ENCODE measurements at regions not wholly inside any gene's neighbourhood (a gene's known extent, or its start where the extent isn't known, plus 50 kb on each side); places are given as distances from the start of the nearest gene placed in this dataset.

- no peak for DNase-seq (ENCODE audit: low read depth, low spot score)
Observed at GRCh38 chr9:89721971-89722530, 117.2 kb downstream of the GADD45G start.

DNA sequence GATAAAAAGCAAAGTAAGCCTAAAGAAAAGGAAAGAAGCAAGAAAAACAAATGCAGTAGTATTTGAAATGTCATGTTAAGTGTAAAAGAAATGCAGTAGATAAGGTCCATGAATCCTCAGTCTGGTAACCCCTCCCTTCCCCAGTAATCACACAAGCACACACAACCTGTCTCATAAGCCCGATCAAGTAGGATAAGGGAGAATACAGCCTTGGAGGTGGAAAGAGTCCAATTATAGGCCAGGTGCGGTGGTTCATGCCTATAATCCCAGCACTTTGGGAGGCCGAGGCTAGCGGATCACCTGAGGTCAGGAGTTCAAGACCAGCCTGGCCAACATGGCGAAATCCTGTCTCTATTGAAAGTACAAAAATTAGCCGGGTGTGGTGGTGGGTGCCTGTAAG is 117.9 kb downstream of the GADD45G start:
- DNase-seq (ENCODE audit: low read depth, low spot score), result no peak

DNA sequence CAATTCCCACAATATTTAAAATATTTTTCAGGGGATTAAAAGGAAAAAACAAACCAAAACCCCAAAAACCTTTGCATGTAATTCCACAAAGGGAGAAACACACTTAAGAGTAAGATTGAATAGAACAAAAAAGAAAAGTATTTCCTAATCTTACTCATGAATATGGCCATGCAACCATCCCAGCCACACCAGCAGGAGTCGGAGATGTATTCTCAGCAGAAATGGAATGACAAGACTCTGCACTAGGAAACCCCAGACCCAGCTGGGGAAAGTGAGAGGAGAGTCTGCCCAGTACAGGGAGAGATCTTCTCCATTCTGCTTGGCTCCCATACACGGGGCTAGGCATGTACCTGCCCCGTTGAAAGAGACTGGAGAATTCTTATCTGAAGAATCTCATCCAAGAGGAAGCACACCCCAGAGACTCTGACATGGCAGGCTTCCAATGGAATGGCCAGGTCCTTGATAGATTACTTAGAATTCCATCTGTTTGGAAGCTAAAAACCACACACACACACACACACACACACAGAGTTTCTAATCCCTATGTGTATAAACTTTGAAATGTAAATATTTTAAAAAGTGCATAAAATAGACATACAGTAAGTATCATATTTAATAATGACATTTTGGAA is 118.8 kb downstream of the GADD45G start:
- no peak for DNase-seq (ENCODE audit: low read depth, low spot score)

- no peak for DNase-seq (ENCODE audit: low read depth, low spot score)
Observed at GRCh38 chr9:89724659-89725058, 119.8 kb downstream of the GADD45G start.

DNA sequence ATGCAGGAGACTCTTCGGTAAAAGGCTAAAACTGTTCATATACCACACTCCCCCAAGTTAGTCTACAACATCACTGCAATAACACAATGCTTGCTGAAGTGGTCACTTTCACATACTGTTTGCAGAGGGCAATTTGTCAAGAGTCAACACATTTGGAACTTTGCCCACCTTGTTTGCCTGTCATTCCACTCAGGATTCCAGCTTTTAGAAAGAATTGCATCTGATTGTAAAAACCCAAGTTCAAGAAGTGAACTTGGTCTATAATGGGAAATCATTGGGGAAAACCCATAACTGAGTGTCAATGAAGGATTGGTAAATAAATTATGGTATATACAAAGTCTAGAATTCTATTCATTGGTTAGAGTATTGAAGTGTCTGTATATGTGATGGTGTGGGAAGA is 120.5 kb downstream of the GADD45G start:
- DNase-seq (ENCODE audit: low read depth, low spot score), result no peak

DNA sequence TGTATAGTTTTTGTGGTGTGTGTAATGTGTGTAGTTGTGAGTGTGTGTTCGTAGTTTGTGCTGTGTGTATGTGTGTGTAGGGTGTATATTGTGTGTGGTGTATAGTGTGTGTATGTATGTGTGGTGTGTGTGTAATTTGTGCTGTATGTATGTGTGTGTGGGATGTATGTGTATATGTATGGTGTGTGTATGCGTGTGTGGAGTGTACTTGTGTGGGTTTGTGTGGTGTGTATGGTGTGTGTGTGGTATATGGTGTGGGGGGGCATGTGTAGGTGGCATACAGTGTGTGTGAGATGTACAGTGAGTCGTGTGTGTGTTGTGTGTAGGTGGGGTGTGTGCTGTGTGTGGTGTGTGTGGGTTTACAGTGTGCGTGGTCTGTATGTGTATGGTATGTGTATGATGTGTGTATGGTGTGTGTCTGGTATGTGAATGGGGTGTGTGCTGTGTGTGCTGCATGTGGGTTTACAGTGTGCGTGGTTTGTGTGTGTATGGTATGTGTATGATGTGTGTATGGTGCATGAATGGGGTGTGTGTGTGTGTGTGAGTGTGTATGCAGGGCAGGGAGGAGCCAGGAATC is 125.2 kb downstream of the GADD45G start:
- DNase-seq (ENCODE audit: low read depth, low spot score), result no peak

DNA sequence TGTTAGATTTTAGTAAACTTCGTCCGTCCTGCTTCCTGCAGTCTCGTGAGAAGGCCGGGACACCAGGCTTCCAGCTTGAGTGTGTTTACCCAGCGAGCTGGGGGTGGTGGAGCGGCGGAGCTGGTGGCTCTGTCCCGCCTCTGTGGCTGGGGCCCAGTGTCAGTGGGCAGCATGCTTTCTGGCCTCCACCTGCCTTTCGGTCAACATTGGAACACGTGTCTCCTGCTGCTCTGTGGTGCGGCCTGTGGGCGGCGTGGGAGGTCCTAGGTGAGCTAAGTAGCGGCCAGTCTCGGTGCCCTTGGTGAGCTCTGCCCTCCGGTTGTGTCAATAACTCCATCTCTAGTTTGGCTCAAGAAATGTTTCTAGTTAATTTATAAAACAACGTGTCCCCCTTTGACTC is 125.9 kb downstream of the GADD45G start:
- no peak for DNase-seq (ENCODE audit: low read depth, low spot score)

GRCh38 chr9:89731262-89732182 is 126.7 kb downstream of the GADD45G start:
- no peak for DNase-seq (ENCODE audit: low read depth, low spot score)

GRCh38 chr9:89732295-89732938 is 127.6 kb downstream of the GADD45G start:
- no peak for DNase-seq (ENCODE audit: low read depth, low spot score)

DNA sequence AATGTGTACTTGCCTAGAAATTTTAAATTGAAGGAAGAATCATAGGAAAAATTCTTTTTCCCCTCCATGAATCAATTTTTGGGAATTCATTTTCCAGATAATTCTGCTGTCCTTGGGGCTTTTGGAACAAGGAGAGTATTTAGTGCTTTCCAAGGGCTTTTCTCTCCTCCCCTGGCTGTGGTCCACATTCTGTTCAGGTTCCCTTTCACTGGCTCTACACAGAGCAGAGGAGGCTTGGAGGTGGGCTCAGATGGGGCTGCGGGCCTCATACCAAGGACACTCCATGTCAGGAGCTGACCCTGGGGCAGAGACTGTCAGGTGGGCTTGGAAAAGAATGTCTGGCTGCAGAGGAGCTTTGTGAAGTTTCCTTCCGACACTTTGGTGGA is 128.1 kb downstream of the GADD45G start:
- DNase-seq (ENCODE audit: low read depth, low spot score), result no peak

GRCh38 chr9:89734600-89735041 is 129.8 kb downstream of the GADD45G start:
- no peak for DNase-seq (ENCODE audit: low read depth, low spot score)

GRCh38 chr9:89738137-89738932 is 133.5 kb downstream of the GADD45G start:
- peak; percentile 30 for DNase-seq (ENCODE audit: low read depth, low spot score)

GRCh38 chr9:89739511-89739910 is 134.7 kb downstream of the GADD45G start:
- DNase-seq (ENCODE audit: low read depth, low spot score), result no peak

DNA sequence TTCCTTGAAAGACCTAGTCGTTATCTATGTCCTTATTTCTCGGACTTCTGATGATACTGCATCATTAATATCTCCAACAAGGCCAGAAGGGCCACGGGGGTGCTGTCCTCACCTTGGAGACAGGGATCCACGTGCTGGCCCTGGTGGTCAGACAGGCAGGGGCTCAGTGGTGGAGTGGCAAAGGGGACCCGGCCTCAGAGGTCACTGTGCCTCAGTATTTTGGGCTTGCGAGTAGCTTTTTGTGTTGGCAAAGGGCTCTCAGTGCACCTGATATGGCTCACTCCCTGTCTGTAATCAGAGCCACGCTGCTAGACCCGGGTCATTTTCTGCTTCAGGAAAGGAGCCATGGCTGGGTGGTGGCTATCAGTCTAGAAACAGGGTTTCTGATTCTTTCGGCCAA is 135.1 kb downstream of the GADD45G start:
- no peak for DNase-seq (ENCODE audit: low read depth, low spot score)

DNA sequence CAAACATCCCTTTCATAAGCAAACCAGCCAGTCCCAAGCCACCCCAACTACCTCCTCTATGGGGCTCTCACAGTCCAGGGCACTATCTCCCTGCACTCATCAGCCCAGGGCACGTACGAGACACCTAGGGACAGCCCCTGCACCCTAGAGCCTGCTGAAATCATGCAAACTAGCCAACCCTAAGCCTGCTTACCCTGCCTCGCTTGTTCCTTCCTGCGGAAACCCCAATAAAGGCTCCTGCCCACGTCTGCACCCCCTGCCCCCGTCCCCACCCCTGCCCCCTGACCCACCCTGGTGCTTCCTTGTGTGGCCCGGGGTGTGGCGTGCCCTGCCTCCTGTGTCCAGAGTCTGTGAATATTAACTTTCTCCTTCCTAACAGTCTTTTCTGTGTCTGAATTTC is 135.9 kb downstream of the GADD45G start:
- no peak for DNase-seq (ENCODE audit: low read depth, low spot score)

- no peak for DNase-seq (ENCODE audit: low read depth, low spot score)
Observed at GRCh38 chr9:89742660-89743059, 137.8 kb downstream of the GADD45G start.

DNA sequence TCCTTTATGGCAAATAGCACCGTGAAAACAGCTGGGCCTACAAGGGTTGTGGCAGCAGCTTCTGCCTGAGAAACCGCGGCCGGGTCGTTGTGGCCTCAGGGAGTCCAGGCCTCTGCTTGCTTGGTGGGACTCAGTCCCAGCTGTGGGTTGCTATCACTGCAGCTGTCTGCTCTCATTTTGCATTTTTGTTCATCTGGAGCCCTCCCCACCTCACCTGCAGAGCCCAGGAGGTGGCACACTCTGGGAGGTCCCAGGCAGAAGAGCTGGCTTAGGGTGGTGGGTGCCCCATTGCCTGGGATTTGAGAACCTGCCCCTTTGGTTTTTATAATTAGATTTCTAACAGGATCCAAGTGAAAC is 138.4 kb downstream of the GADD45G start:
- no peak for DNase-seq (ENCODE audit: low read depth, low spot score)

- peak; percentile 97 for DNase-seq (ENCODE audit: low read depth, low spot score)
Observed at GRCh38 chr9:89743573-89744254, 138.9 kb downstream of the GADD45G start.

DNA sequence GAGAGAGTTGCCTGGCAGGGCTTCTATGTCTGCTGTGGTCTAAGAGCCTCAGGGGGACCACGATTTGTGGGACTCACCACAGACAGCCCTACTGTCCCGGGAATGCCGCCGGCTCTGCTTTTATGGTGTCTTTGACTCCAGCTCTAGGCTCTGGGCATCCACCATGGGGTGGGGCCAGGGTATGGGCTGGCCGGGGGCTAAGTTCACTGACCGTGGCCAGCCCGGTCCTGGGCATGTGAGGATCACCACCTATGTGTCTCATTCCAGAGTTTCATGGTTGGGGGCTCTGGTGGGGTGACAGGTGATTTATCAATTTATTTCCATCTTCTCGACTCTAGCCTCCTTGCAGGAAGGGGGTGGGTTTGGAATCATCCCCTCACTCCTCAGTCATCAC is 139.4 kb downstream of the GADD45G start:
- no peak for DNase-seq (ENCODE audit: low read depth, low spot score)

DNA sequence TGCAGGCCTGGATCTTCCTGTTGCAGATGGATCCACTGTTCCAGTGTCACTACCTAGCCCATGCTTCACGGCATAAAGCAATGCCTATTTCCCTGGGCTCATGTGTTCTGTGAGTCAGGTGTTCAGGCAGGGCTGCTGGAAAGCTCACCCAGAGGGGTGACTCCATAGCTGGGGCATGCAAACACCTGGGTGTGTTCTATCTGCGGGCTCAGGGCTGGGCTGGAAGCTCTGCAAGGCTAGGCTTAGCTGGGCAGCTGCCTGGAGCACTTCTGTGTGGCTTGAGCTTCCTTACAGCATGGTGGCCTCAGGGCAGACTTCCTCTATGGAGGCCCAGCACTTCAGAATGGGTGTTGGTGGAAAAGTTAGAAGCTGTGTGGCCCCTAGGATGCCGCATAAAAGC is 139.9 kb downstream of the GADD45G start:
- DNase-seq (ENCODE audit: low read depth, low spot score), result peak; percentile 49

Measured in ELF-1 (cell line).